OCI-LY3 (cell line): ENCODE measurements at regions not wholly inside any gene's neighbourhood (a gene's known extent, or its start where the extent isn't known, plus 50 kb on each side); places are given as distances from the start of the nearest gene placed in this dataset.

Source experiments
- H2AFZ ChIP-seq: fragments of 200-600, 300-600 bp; shearing (Covaris generic); 2 replicates; pipeline ENCODE4 v1.6.0; 2014; ENCODE audit warnings: antibody characterized with exemption, low read depth, low read length
- H3K27ac ChIP-seq: fragments of 200-600, 300-600 bp; sonication (generic); 2 replicates; pipeline ENCODE4 v1.5.1; 2014; ENCODE audit warnings: mild to moderate bottlenecking, low read length, moderate library complexity, mixed read lengths
- H3K27me3 ChIP-seq: fragments of 200-600, 300-600 bp; sonication (generic); 2 replicates; pipeline ENCODE4 v1.6.1; 2014; ENCODE audit warnings: low read depth, low read length, mixed read lengths
- H3K36me3 ChIP-seq: fragments of 200-600, 300-600 bp; sonication (generic); replicated peaks from 2 replicates; pipeline ENCODE3; 2014; ENCODE audit warnings: low read depth, low read length, mixed read lengths
- H3K4me1 ChIP-seq: fragments of 300-600, 200-600 bp; sonication (generic); 2 replicates; pipeline ENCODE4 v1.6.1; 2014; ENCODE audit warnings: low read length, mixed read lengths
- H3K4me2 ChIP-seq: fragments of 200-600, 300-600 bp; sonication (generic); 2 replicates; pipeline ENCODE4 v1.6.1; 2014; ENCODE audit warnings: low read length, mixed read lengths
- H3K4me3 ChIP-seq: fragments of 300-600, 200-600 bp; sonication (generic); 2 replicates; pipeline ENCODE4 v1.5.1; 2014; ENCODE audit warnings: antibody characterized with exemption, mild to moderate bottlenecking, low read length, moderate library complexity
- H3K79me2 ChIP-seq: fragments of 300-600, 200-600 bp; shearing (Covaris generic); 2 replicates; pipeline ENCODE4 v1.6.1; 2014; ENCODE audit warnings: mild to moderate bottlenecking, low read length, mixed read lengths
- H3K9ac ChIP-seq: fragments of 300-600, 200-600 bp; shearing (Covaris generic); 2 replicates; pipeline ENCODE4 v1.6.0; 2014; ENCODE audit warnings: mild to moderate bottlenecking, low read length, moderate library complexity
- H3K9me3 ChIP-seq: fragments of 200-600, 300-600 bp; shearing (Covaris generic); 2 replicates; pipeline ENCODE4 v1.6.1; 2014; ENCODE audit warnings: low read length, mixed read lengths; ENCODE audit not compliant: insufficient read depth
- H4K20me1 ChIP-seq: fragments of 200-600, 300-600 bp; sonication (generic); 2 replicates; pipeline ENCODE4 v1.6.1; 2016; ENCODE audit warnings: low read length, mixed read lengths; ENCODE audit not compliant: insufficient read depth
- EZH2phosphoT487 ChIP-seq: fragments of 200-600 bp; shearing (Covaris generic); IDR thresholded peaks from 2 replicates; pipeline ENCODE4 v1.6.1; 2018; ENCODE audit warnings: antibody characterized with exemption, mixed run types, low read depth
- TF ChIP-seq, protein P1 (sequence below): fragments of 200-600, 300-600 bp; sonication (generic); IDR thresholded peaks from 2 replicates; pipeline ENCODE4 v1.5.1; 2014; ENCODE audit warnings: antibody characterized with exemption, low read length, low read depth

DNA sequence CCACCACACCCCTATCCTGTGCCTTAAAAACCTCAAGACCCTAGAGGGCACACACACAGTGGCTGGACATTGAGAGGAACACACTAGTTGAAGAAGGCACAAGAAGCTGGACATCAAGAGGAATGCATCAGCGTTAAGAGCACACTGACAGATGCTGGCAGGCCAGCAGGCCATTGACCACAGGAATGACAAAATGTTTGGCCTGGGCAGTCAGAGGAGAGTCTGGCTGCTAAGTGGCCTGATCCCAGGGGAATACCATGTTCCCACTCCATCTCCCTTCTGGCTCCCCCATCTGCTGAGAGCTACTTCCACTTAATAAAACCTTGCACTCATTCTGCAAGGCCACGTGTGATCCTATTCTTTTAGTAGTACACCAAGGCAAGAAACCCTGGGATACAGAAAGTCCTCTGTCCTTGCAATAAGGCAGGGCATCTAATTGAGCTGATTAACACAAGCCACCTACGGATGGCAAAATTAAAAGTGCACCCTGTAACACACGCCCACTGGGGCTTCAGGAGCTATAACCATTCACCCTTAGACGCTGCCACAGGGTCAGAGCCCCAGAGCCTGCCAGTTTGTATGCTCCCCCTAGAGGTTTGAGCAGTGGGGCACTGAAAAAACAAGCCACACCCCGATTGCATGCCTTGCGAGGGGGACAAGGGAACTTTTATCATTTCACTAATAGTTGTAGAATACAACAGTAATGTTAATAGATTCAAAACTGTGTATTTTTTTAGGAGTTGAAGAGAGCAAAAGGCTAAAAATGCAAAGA, 1216.1 kb upstream of the NCAM2 start:
- H3K27ac ChIP-seq, result no peak overlapping the region
- H3K4me2 ChIP-seq, result no peak overlapping the region
- H3K4me3 ChIP-seq, result no peak overlapping the region
- no peaks in the 10 kb centered on the region for H3K36me3 ChIP-seq
- no peak overlapping the region for H2AFZ ChIP-seq
- TF ChIP-seq, protein P1, sequence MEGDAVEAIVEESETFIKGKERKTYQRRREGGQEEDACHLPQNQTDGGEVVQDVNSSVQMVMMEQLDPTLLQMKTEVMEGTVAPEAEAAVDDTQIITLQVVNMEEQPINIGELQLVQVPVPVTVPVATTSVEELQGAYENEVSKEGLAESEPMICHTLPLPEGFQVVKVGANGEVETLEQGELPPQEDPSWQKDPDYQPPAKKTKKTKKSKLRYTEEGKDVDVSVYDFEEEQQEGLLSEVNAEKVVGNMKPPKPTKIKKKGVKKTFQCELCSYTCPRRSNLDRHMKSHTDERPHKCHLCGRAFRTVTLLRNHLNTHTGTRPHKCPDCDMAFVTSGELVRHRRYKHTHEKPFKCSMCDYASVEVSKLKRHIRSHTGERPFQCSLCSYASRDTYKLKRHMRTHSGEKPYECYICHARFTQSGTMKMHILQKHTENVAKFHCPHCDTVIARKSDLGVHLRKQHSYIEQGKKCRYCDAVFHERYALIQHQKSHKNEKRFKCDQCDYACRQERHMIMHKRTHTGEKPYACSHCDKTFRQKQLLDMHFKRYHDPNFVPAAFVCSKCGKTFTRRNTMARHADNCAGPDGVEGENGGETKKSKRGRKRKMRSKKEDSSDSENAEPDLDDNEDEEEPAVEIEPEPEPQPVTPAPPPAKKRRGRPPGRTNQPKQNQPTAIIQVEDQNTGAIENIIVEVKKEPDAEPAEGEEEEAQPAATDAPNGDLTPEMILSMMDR, result no peak
- TF ChIP-seq EZH2phosphoT487, result no peak
- H3K9me3 ChIP-seq, result no peaks in the 10 kb centered on the region
- H3K9ac ChIP-seq, result no peak overlapping the region
- H3K27me3 ChIP-seq, result no peaks in the 10 kb centered on the region
- H3K79me2 ChIP-seq, result no peaks in the 10 kb centered on the region
- H3K4me1 ChIP-seq, result no peaks in the 10 kb centered on the region
- H4K20me1 ChIP-seq, result no peaks in the 10 kb centered on the region

- H3K9ac ChIP-seq, result no peak overlapping the region
- H3K36me3 ChIP-seq, result no peaks in the 10 kb centered on the region
- H3K4me2 ChIP-seq, result no peak overlapping the region
- no peaks in the 10 kb centered on the region for H3K4me1 ChIP-seq
- no peak overlapping the region for H3K4me3 ChIP-seq
- no peak overlapping the region for H3K27ac ChIP-seq
- no peaks in the 10 kb centered on the region for H4K20me1 ChIP-seq
- no peaks in the 10 kb centered on the region for H3K9me3 ChIP-seq
- H3K27me3 ChIP-seq, result no peaks in the 10 kb centered on the region
- H2AFZ ChIP-seq, result no peak overlapping the region
- no peak for TF ChIP-seq EZH2phosphoT487
- TF ChIP-seq, protein P1, result no peak
- H3K79me2 ChIP-seq, result no peaks in the 10 kb centered on the region
These were observed 1212.3 kb upstream of the NCAM2 start for GRCh38 chr21:19785941-19786340.

- Histone ChIP-seq H3K36me3 (no peaks in the 10 kb centered on the region), H2AFZ (no peak overlapping the region), H3K79me2 (no peaks in the 10 kb centered on the region), H3K27me3 (no peaks in the 10 kb centered on the region), H3K4me2 (no peak overlapping the region), H3K27ac (no peak overlapping the region), H3K4me1 (no peaks in the 10 kb centered on the region), H3K9ac (no peak overlapping the region), H3K9me3 (no peaks in the 10 kb centered on the region), H3K4me3 (no peak overlapping the region), H4K20me1 (no peaks in the 10 kb centered on the region)
- TF ChIP-seq EZH2phosphoT487, result no peak
- TF ChIP-seq, protein P1, result no peak
These were observed 1206.2 kb upstream of the NCAM2 start for GRCh38 chr21:19792004-19792403.

DNA sequence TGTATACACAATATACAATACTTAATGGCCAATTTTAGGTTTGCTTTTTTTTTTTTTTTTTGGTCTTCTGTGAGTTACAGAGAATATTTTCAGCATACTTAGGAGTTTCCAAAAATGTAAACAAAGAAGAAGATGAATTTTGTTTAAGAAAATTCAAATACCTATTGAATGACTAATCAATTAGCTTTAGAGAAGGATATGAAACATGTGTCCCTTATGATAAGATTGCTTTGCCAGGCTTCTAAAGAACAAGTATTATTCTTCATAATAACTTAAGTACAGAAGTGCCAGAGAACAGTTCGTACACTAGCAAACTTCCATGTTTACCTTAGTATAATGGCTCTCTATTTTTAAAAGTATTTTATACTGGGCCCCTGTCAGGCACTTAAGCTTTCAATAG, 1191.0 kb upstream of the NCAM2 start:
- H3K27ac ChIP-seq, result no peak overlapping the region
- H3K36me3 ChIP-seq, result no peaks in the 10 kb centered on the region
- no peak overlapping the region for H3K4me2 ChIP-seq
- no peak overlapping the region for H2AFZ ChIP-seq
- no peak for TF ChIP-seq EZH2phosphoT487
- TF ChIP-seq, protein P1, result no peak
- H3K79me2 ChIP-seq, result no peaks in the 10 kb centered on the region
- no peak overlapping the region for H3K9ac ChIP-seq
- H4K20me1 ChIP-seq, result no peaks in the 10 kb centered on the region
- no peaks in the 10 kb centered on the region for H3K9me3 ChIP-seq
- H3K4me1 ChIP-seq, result no peaks in the 10 kb centered on the region
- H3K27me3 ChIP-seq, result no peaks in the 10 kb centered on the region
- H3K4me3 ChIP-seq, result no peak overlapping the region
